ENCODE measurements at regions not wholly inside any gene's neighbourhood (a gene's known extent, or its start where the extent isn't known, plus 50 kb on each side); places are given as distances from the start of the nearest gene placed in this dataset.
A peak's percentile ranks its signal among the peaks of the same experiment; 100 is the strongest.

- no peak for DNase-seq
- intact Hi-C loops (cut with DNase I) = no loop called here
- Histone ChIP-seq H3K27me3 (ENCODE audit: low read depth) (no peaks in the 10 kb centered on the region), H3K4me3 (no peak overlapping the region), H3K36me3 (no peaks in the 10 kb centered on the region), H3K27ac (no peak overlapping the region), H3K4me1 (no peaks in the 10 kb centered on the region), H3K9me3 (no peaks in the 10 kb centered on the region)
- no peak for TF ChIP-seq CTCF (IDR thresholded peaks at IDR 0.05)
- no peak for ATAC-seq
These were observed 106.9 kb downstream of the TBC1D30 start for GRCh38 chr12:64931321-64931720.

GRCh38 chr12:64931981-64932380 is 107.5 kb downstream of the TBC1D30 start:
- Histone ChIP-seq H3K9me3 (no peaks in the 10 kb centered on the region), H3K4me3 (no peak overlapping the region), H3K27ac (no peak overlapping the region), H3K27me3 (ENCODE audit: low read depth) (no peaks in the 10 kb centered on the region), H3K4me1 (no peaks in the 10 kb centered on the region), H3K36me3 (no peaks in the 10 kb centered on the region)
- DNase-seq = no peak
- no peak for TF ChIP-seq CTCF (IDR thresholded peaks at IDR 0.05)
- intact Hi-C loops (cut with DNase I) = no loop called here
- ATAC-seq = no peak

DNA sequence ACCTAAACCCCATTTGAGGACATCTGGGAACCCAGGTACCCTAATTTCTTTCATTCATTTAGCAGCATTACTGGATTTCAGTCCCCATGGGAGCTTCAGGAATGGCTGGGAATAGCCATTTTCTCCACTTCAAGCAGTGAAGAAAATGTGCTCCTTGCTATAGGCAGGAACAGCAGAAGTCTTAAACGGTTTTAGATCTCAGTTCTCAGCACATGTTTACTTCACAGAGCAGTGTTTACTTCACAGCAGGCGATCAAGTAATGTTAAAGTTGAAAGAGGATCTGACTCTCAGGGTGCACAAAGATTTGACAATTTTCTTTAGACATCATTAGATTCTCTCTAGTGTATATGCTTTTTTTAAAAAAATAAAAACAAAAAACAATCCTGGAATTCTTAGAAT is 109.3 kb downstream of the TBC1D30 start:
- H3K27me3 ChIP-seq (ENCODE audit: low read depth) = no peaks in the 10 kb centered on the region
- H3K36me3 ChIP-seq = no peaks in the 10 kb centered on the region
- TF ChIP-seq CTCF (IDR thresholded peaks at IDR 0.05) = no peak
- no peaks in the 10 kb centered on the region for H3K4me1 ChIP-seq
- no peak overlapping the region for H3K27ac ChIP-seq
- no peak overlapping the region for H3K4me3 ChIP-seq
- intact Hi-C loops (cut with DNase I) = no loop called here
- H3K9me3 ChIP-seq = no peaks in the 10 kb centered on the region
- no peak for DNase-seq
- no peak for ATAC-seq

DNA sequence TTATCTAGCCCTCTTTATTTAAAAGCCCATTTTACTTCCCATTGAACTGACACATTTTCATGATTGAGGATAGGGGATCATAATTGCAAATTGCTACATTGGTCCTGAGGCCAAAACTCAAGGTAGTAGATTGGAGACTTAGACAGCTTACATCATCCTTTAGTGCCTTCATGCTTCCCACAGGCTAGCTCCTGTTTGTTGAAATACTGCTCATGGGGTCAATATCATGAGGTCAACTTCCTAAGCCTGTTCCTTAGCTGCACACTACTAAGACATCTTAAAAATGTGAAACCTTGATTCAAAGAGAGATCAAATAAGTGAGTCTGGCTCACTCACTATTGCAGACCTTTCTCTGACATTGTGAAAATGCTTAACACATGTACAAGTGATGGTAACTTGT is 113.0 kb downstream of the TBC1D30 start:
- H3K9me3 ChIP-seq = no peaks in the 10 kb centered on the region
- no peak for TF ChIP-seq CTCF (IDR thresholded peaks at IDR 0.05)
- H3K27ac ChIP-seq = no peak overlapping the region
- H3K36me3 ChIP-seq = no peaks in the 10 kb centered on the region
- H3K27me3 ChIP-seq (ENCODE audit: low read depth) = no peaks in the 10 kb centered on the region
- no peak overlapping the region for H3K4me3 ChIP-seq
- no peak for ATAC-seq
- no peak for DNase-seq
- H3K4me1 ChIP-seq = no peaks in the 10 kb centered on the region
- intact Hi-C loops (cut with DNase I) = no loop called here

DNA sequence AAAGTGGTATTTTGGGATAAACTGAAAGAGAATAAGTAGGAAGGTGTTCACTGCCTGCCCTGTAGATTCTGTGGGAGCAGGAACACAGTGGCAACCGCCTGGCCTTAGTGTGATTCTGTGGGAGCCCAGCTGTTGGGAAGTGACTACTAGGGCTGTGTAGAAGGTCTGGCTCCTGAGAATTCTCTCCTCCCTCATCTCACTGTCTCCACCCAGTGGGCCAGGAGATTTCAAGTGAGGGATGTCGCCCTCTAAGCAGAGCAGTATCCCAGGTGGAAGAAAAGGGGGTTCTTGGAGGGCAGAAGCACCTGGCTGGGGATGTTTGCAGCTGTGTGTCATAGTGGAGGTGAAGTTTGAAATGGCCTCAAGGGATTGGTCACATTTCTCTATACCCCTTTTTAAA is 113.7 kb downstream of the TBC1D30 start:
- no peaks in the 10 kb centered on the region for H3K4me1 ChIP-seq
- no peaks in the 10 kb centered on the region for H3K27me3 ChIP-seq (ENCODE audit: low read depth)
- H3K36me3 ChIP-seq = no peaks in the 10 kb centered on the region
- H3K27ac ChIP-seq = no peak overlapping the region
- no peak overlapping the region for H3K4me3 ChIP-seq
- ATAC-seq (no peak), DNase-seq (no peak)
- intact Hi-C loops (cut with DNase I) = no loop called here
- no peak for TF ChIP-seq CTCF (IDR thresholded peaks at IDR 0.05)
- H3K9me3 ChIP-seq = no peaks in the 10 kb centered on the region

- no peaks in the 10 kb centered on the region for H3K9me3 ChIP-seq
- H3K36me3 ChIP-seq = no peaks in the 10 kb centered on the region
- no peak for DNase-seq
- H3K4me3 ChIP-seq = no peak overlapping the region
- no peak overlapping the region for H3K27ac ChIP-seq
- intact Hi-C loops (cut with DNase I) = no loop called here
- peak in 1 of 2 donors; percentile 50 for ATAC-seq
- peaks cover 15% of the 10 kb centered on the region for H3K4me1 ChIP-seq
- H3K27me3 ChIP-seq (ENCODE audit: low read depth) = no peaks in the 10 kb centered on the region
- no peak for TF ChIP-seq CTCF (IDR thresholded peaks at IDR 0.05)
These were observed 119.2 kb downstream of the TBC1D30 start for GRCh38 chr12:64943686-64944085.

All from lower lobe of right lung (tissue), 2 donors.